BLaER1 (cell line): ENCODE measurements at regions not wholly inside any gene's neighbourhood (a gene's known extent, or its start where the extent isn't known, plus 50 kb on each side); places are given as distances from the start of the nearest gene placed in this dataset.

Experiments used
- H3K27ac ChIP-seq: shearing (Covaris generic); formaldehyde crosslinking; 2 replicates; pipeline ENCODE4 v1.8.1; 2022
- H3K27me3 ChIP-seq: shearing (Covaris generic); formaldehyde crosslinking; 2 replicates; pipeline ENCODE4 v1.8.1; 2022
- H3K36me3 ChIP-seq: shearing (Covaris generic); formaldehyde crosslinking; 2 replicates; pipeline ENCODE4 v1.8.1; 2022
- H3K4me1 ChIP-seq: shearing (Covaris generic); formaldehyde crosslinking; 2 replicates; pipeline ENCODE4 v1.8.1; 2022
- H3K4me2 ChIP-seq: shearing (Covaris generic); formaldehyde crosslinking; 2 replicates; pipeline ENCODE4 v1.8.1; 2022
- H3K4me3 ChIP-seq: shearing (Covaris generic); formaldehyde crosslinking; 2 replicates; pipeline ENCODE4 v1.8.1; 2022
- H3K9ac ChIP-seq: shearing (Covaris generic); formaldehyde crosslinking; 2 replicates; pipeline ENCODE4 v1.8.1; 2022
- H3K9me3 ChIP-seq: shearing (Covaris generic); formaldehyde crosslinking; 2 replicates; pipeline ENCODE4 v1.8.1; 2022
- H4K20me1 ChIP-seq: shearing (Covaris generic); formaldehyde crosslinking; 2 replicates; pipeline ENCODE4 v1.8.1; 2022
- Cebpa-rat ChIP-seq: shearing (Covaris generic); IDR thresholded peaks from 2 replicates; pipeline ENCODE4 v1.8.1; 2022

DNA sequence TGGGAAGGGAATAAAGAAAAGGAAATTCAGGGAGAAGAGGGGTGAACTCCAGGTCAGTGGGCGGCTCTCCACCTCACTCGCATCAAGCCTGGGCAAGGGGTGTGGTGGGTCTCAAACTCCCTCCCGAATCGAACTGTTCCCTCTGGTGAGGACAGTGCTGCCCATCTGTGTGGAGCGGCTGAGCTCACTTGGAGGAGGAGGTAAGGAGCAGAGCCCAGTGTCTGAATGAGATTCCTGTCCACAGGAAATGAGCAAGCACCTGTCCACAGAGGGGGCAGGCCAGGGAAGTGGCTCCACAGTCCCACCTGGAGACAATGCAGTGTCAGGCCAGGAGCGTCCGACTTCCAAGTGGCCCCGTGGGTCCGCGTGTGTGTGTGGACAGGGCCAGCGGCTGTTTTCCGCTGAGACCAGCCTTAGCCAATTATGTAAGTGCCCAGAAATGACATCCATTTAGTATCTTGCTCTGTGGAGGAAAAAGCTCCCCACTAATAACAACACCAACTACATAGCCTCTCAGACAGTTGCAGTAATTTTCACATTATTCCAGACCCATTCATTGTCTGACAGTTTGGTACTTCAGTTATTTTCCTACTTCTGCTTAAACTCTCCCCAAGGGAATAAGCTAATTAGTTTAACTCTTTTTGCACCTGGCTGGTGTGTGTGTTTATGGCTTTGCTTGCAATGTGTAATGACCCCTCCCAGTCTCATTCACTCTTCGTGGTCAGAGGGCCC is 114.6 kb downstream of the SOX1 start:
- H4K20me1 ChIP-seq = no peaks in the 10 kb centered on the region
- no peak overlapping the region for H3K9ac ChIP-seq
- no peak for TF ChIP-seq Cebpa-rat
- H3K4me3 ChIP-seq = no peak overlapping the region
- H3K4me1 ChIP-seq = peaks cover 52% of the 10 kb centered on the region
- H3K27me3 ChIP-seq = peaks cover 3% of the 10 kb centered on the region; the same call in 1 of the 2 replicates
- H3K4me2 ChIP-seq = peak overlapping the region; percentile 59
- H3K9me3 ChIP-seq = 0 out of 2 replicates have a peak, but pooled peaks cover 4% of the 10 kb centered on the region
- no peaks in the 10 kb centered on the region for H3K36me3 ChIP-seq
- no peak overlapping the region for H3K27ac ChIP-seq

DNA sequence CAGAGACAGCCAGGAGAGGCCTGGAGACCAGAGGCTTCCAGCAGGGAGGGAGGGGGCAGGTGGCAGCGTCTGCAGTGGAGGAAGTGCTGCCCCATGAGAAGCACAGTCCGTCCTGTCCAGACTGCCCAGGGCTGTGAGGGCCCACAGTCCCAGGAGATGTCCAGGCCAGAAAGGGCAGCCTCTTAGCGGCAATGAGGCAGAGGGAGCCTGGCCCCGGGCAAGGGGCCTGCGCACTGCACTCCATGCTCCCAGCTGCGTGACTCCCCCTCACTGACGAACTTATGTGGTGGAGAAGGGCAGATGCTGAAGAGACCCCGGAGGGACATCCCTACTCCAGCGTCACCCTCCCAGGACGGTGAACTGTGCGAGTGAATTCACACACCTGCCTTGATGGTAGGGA is 115.3 kb downstream of the SOX1 start:
- H3K27ac ChIP-seq = no peak overlapping the region
- H3K9ac ChIP-seq = no peak overlapping the region
- TF ChIP-seq Cebpa-rat = no peak
- no peak overlapping the region for H3K4me3 ChIP-seq
- no peaks in the 10 kb centered on the region for H4K20me1 ChIP-seq
- H3K36me3 ChIP-seq = no peaks in the 10 kb centered on the region
- peaks cover 54% of the 10 kb centered on the region for H3K4me1 ChIP-seq
- H3K27me3 ChIP-seq = no peaks in the 10 kb centered on the region
- H3K9me3 ChIP-seq = 0 out of 2 replicates have a peak, but pooled peaks cover 4% of the 10 kb centered on the region
- H3K4me2 ChIP-seq = peak overlapping the region; percentile 59

DNA sequence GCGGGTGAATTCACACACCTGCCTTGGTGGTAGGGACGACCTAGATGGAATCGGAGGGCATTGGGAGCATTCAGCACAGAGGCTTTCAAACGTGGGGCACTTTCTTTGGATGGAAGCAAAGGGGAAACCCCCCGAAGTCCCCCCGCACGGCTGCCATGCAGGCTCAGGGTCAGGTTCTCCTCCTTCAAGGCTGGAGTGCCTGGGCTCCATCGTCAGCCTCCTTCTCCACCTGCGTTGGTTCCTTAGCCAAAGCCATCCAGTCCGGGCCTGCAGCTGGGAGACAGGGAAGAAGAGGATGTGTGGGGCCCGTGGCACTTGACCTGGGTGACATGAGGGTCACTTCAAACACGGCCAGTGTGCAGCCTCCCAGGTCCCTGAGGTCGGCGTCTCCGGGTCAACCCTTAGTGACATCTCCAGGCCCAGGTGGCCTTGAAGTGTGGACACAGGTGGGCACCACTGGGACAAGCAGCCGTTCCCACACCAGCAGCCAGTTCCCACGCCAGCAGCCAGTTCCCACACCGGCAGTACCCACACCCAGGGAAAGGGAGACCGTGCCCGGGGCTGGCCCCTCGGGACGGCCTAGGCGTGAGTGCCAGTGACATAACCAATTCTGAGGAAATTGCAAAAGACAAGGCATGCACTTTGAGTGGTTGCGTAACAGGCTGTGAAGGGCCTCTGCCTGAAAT is 116.0 kb downstream of the SOX1 start:
- H3K4me2 ChIP-seq = peak overlapping the region; percentile 65
- H3K4me1 ChIP-seq = peaks cover 54% of the 10 kb centered on the region
- no peak overlapping the region for H3K9ac ChIP-seq
- H4K20me1 ChIP-seq = no peaks in the 10 kb centered on the region
- H3K27me3 ChIP-seq = no peaks in the 10 kb centered on the region
- no peaks in the 10 kb centered on the region for H3K36me3 ChIP-seq
- peak; percentile 99 for TF ChIP-seq Cebpa-rat
- H3K9me3 ChIP-seq = peaks cover 4% of the 10 kb centered on the region; the same call in 1 of the 2 replicates
- H3K4me3 ChIP-seq = no peak overlapping the region
- no peak overlapping the region for H3K27ac ChIP-seq

DNA sequence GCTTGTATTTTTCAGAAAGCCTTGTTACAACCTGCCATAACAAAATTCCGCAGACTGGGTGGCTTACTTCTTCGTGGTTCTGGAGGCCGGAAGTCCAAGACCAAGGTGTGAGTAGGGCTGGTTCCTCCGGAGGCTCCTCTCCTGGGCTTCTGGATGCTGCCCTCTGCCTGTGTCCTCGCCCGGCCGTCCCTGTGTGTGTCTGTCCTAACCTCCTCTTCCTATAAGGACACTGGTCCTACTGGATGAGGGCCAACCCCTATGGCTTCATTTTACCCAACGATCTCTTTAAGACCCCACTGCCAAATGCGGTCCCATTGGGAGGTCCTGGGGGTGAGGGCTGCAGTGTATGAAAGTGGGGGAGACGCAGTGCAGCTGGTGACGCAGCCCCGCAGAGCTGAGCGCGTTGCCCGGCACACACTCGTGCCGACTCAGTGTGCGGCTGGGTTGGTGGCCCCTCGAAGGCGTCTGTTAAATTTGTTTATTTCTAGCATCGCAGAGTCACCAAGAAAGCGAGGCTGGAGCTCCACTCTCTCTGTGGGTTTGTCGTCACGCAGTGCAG is 116.7 kb downstream of the SOX1 start:
- no peak overlapping the region for H3K27ac ChIP-seq
- H4K20me1 ChIP-seq = no peaks in the 10 kb centered on the region
- peaks cover 56% of the 10 kb centered on the region for H3K4me1 ChIP-seq
- TF ChIP-seq Cebpa-rat = no peak; the same call in 1 of the 2 replicates
- peak overlapping the region; percentile 65 for H3K4me2 ChIP-seq
- H3K36me3 ChIP-seq = no peaks in the 10 kb centered on the region
- peaks cover 4% of the 10 kb centered on the region; the same call in 1 of the 2 replicates for H3K9me3 ChIP-seq
- no peak overlapping the region for H3K4me3 ChIP-seq
- H3K9ac ChIP-seq = no peak overlapping the region
- H3K27me3 ChIP-seq = no peaks in the 10 kb centered on the region

DNA sequence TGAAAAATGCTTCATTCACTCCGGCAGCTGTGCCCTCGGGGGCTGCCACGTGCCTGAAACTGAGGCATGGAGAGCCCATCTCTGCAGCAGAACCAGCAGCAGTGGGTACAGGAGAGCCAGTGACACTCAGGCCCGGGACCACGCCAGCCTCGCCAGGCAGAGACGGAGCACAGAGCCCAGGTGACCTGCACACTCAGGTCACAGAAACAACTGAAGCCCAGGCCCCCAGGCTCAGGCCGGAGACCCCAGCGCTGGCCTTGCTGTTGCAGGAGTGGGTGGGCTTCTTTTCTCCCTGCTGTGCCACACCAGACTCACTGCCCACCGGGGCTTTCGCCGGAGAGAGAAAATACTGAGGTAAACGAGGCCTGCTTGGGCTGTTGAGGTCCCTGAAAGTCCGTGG is 117.3 kb downstream of the SOX1 start:
- Histone ChIP-seq H4K20me1 (no peaks in the 10 kb centered on the region), H3K27me3 (no peaks in the 10 kb centered on the region), H3K9me3 (peaks cover 4% of the 10 kb centered on the region; the same call in 1 of the 2 replicates), H3K4me2 (peak overlapping the region; percentile 65), H3K27ac (no peak overlapping the region), H3K36me3 (no peaks in the 10 kb centered on the region), H3K9ac (no peak overlapping the region), H3K4me1 (peaks cover 63% of the 10 kb centered on the region), H3K4me3 (no peak overlapping the region)
- TF ChIP-seq Cebpa-rat = no peak

DNA sequence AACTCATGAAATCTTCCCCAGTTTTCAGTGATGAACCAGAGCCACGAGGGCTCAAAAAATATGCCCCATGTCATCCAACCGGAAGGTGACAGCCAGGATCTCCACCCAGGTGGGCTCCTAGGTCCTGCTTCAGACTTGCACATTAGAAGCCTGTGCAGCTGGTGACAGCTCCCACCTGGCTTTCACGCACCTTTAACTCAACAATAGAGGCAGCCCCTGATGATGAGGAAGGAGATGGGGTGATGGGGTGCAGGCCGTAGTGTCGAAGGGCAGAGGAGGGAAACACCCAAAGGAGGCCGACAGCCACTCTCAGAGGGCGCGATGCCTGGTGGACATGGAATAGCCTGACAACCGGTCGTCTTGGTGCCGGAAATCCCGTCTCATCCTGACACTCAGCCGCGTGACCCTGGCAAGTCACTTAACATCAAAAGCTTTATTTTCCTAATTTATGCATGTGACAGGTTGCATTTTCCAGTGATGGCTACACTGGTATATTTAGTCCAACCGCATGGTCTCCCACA is 118.0 kb downstream of the SOX1 start:
- no peaks in the 10 kb centered on the region for H3K36me3 ChIP-seq
- H3K4me2 ChIP-seq = peak overlapping the region; percentile 65
- no peak overlapping the region for H3K27ac ChIP-seq
- TF ChIP-seq Cebpa-rat = no peak
- H3K9ac ChIP-seq = no peak overlapping the region
- no peaks in the 10 kb centered on the region for H3K27me3 ChIP-seq
- H3K4me3 ChIP-seq = no peak overlapping the region
- H4K20me1 ChIP-seq = no peaks in the 10 kb centered on the region
- peaks cover 4% of the 10 kb centered on the region; the same call in 1 of the 2 replicates for H3K9me3 ChIP-seq
- peaks cover 65% of the 10 kb centered on the region for H3K4me1 ChIP-seq

DNA sequence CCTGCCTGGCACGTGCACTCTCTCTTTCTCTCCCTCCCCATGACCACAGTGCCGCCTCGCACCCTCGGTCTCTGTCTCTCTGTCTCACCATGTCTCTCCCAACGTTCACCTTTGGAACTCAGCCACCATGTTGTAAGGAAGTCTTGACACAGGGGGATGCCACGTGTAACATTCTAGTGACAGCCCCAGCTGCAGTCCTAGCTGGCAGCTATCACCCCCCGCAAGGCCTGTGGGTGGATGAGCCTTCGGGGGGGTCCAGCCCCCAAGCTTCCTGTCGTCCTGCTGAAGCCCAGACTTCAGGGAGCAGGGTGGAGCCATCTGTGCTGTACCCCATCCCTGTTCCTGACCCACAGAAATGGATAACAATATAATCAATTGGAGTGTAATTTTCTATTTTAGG is 118.5 kb downstream of the SOX1 start:
- Histone ChIP-seq H3K27me3 (no peaks in the 10 kb centered on the region), H3K9ac (no peak overlapping the region), H4K20me1 (no peaks in the 10 kb centered on the region), H3K36me3 (no peaks in the 10 kb centered on the region), H3K4me2 (peak overlapping the region; percentile 65), H3K4me1 (peaks cover 65% of the 10 kb centered on the region), H3K4me3 (no peak overlapping the region), H3K9me3 (peaks cover 4% of the 10 kb centered on the region; the same call in 1 of the 2 replicates), H3K27ac (no peak overlapping the region)
- TF ChIP-seq Cebpa-rat = no peak

DNA sequence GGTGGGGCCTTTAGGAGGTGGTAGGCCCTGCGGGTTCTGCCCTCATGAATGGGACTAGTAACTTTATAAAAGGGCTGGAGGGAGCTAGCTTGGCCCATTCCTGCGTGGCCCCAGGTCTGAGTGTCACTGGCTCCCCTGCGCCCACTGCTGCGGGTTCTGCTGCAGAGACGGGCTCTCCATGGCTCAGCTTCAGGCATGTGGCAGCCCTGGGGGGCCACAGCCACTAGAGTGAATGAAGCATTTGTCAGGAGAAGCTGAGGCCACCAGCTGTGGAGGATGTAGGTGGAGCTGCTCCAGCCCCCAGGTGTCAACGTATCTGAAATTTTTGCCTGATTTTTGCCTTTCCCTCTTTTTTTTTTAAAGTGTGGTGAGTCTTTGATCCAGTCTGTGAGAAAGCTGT is 119.1 kb downstream of the SOX1 start:
- H3K4me3 ChIP-seq = no peak overlapping the region
- no peaks in the 10 kb centered on the region for H4K20me1 ChIP-seq
- H3K27me3 ChIP-seq = no peaks in the 10 kb centered on the region

DNA sequence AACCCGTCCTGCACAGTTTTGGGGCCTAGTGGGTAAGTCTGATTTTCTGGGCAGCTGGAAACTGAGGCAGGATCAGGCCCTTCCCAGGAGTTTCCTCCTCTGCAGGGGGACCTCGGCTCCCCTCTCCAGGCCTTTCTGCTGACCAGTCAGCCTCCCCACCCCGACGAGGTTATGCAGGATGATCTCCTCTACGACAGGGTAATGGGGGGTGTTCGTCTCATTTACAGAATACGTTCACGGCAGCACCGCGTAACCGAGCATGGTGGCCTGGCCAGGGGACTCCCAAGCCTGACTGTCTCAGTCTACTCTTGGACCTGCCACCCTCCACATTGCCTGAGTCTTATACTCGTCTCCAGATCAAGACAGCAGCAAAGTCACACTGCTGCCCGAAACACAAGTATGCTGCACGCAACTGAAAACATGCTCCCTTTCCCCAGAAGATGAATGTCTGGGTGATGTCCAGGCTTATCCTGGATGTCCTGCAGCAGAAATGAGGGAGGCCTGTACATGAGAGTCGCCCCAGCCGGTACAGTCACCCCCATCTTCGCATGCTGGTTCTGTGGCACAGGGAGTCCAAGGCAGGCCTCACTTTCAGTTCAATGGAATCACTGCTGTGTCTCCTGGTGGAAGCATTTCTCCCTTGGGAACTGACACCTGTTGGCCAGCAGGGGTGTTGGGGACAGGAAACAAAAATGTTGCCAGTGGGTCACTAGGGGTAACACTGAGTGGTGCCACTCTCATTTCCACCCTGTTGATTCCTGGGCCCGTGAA is 120.8 kb downstream of the SOX1 start:
- no peak for TF ChIP-seq Cebpa-rat
- H3K9me3 ChIP-seq = peaks cover 10% of the 10 kb centered on the region; the same call in 1 of the 2 replicates
- no peaks in the 10 kb centered on the region for H4K20me1 ChIP-seq
- H3K27ac ChIP-seq = no peak overlapping the region
- H3K4me1 ChIP-seq = peaks cover 50% of the 10 kb centered on the region
- no peak overlapping the region for H3K4me2 ChIP-seq
- H3K27me3 ChIP-seq = no peaks in the 10 kb centered on the region
- H3K4me3 ChIP-seq = no peak overlapping the region
- H3K9ac ChIP-seq = no peak overlapping the region
- H3K36me3 ChIP-seq = no peaks in the 10 kb centered on the region

More for the DNA sequence above, 119.1 kb downstream of the SOX1 start:
- Histone ChIP-seq H3K9ac (no peak overlapping the region), H3K9me3 (peaks cover 4% of the 10 kb centered on the region; the same call in 1 of the 2 replicates), H3K4me1 (peaks cover 64% of the 10 kb centered on the region), H3K4me2 (peak overlapping the region; percentile 65), H3K27ac (no peak overlapping the region), H3K36me3 (no peaks in the 10 kb centered on the region)
- TF ChIP-seq Cebpa-rat = no peak
